ENCODE measurements at regions not wholly inside any gene's neighbourhood (a gene's known extent, or its start where the extent isn't known, plus 50 kb on each side); places are given as distances from the start of the nearest gene placed in this dataset.

- no peak overlapping the region for H3K4me3 ChIP-seq
- no peaks in the 10 kb centered on the region for H3K4me1 ChIP-seq
- no peaks in the 10 kb centered on the region for H3K27me3 ChIP-seq
- no peak for DNase-seq
- H3K9me3 ChIP-seq, result no peaks in the 10 kb centered on the region
- no peak for ATAC-seq
- H3K27ac ChIP-seq, result no peak overlapping the region
- intact Hi-C loops (cut with DNase I), result no loop called here
- 44 to 56% methylated on average over 3 of the region's 3 CpGs for WGBS, 2 donors
- TF ChIP-seq CTCF (IDR thresholded peaks at IDR 0.05) (no peak), POLR2A (IDR thresholded peaks at IDR 0.05) (no peak)
- H3K36me3 ChIP-seq (replicated peaks in 1 of 2; ENCODE audit: insufficient read depth in 1 of 2, low read depth in 2 of 2), result no peaks in the 10 kb centered on the region
These were observed 168.0 kb downstream of the TAF11L14 start for GRCh38 chr5:17802256-17802655.

- no peak for DNase-seq
- H3K4me3 ChIP-seq, result no peak overlapping the region
- no peak for ATAC-seq
- no peaks in the 10 kb centered on the region for H3K36me3 ChIP-seq (replicated peaks in 1 of 2; ENCODE audit: insufficient read depth in 1 of 2, low read depth in 2 of 2)
- no peaks in the 10 kb centered on the region for H3K9me3 ChIP-seq
- no peak overlapping the region for H3K27ac ChIP-seq
- intact Hi-C loops (cut with DNase I), result no loop called here
- no peaks in the 10 kb centered on the region for H3K4me1 ChIP-seq
- H3K27me3 ChIP-seq, result no peaks in the 10 kb centered on the region
- TF ChIP-seq POLR2A (IDR thresholded peaks at IDR 0.05), result no peak
- no peak for TF ChIP-seq CTCF (IDR thresholded peaks at IDR 0.05)
These were observed 169.7 kb downstream of the TAF11L14 start for GRCh38 chr5:17803971-17804370.

- ATAC-seq (no peak), DNase-seq (no peak)
- TF ChIP-seq CTCF (IDR thresholded peaks at IDR 0.05) (no peak), POLR2A (IDR thresholded peaks at IDR 0.05) (no peak)
- H3K4me1 ChIP-seq, result no peaks in the 10 kb centered on the region
- no peaks in the 10 kb centered on the region for H3K36me3 ChIP-seq (replicated peaks in 1 of 2; ENCODE audit: insufficient read depth in 1 of 2, low read depth in 2 of 2)
- 65 to 78% methylated on average over 2 of the region's 2 CpGs for WGBS, 2 donors
- no peaks in the 10 kb centered on the region for H3K27me3 ChIP-seq
- no peak overlapping the region for H3K4me3 ChIP-seq
- no peaks in the 10 kb centered on the region for H3K9me3 ChIP-seq
- intact Hi-C loops (cut with DNase I), result no loop called here
- H3K27ac ChIP-seq, result no peak overlapping the region
These were observed 171.1 kb downstream of the TAF11L14 start for GRCh38 chr5:17805227-17805825.

DNA sequence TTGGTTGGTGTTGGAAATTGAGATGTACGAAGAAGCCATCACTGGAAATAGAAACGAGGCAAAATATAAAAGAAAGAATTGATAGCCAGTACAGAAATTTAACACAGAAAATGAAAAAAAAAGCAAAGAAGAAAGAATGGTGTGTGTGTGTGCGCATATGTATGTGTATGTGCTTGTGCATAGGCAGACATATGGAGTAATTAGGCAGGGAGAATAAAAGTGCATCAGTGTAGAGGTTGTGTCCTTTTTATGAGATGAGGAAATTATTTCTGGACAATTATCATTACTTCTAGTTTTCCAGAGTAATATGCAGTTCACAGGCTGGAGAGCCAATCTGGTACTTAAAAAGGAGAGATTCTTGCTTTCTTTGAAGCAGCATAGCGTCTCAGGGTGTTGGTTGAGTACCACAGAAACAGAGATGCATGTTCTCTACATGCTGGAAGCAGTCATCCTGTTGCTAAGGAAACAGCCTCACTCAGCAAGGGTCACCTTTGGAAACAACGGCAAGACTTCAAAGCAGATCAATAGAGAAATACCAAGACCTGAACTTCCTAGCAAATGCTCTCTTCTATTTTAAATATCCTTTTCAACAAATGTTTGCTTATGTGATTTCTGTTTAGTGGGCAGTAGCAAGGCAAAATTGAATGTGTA is 172.7 kb downstream of the TAF11L14 start:
- no peak for ATAC-seq
- WGBS, 2 donors, result 42 to 43% methylated on average over 5 of the region's 5 CpGs
- DNase-seq, result no peak

More for the DNA sequence above, 172.7 kb downstream of the TAF11L14 start:
- no peaks in the 10 kb centered on the region for H3K9me3 ChIP-seq
- H3K4me3 ChIP-seq, result no peak overlapping the region
- intact Hi-C loops (cut with DNase I), result no loop called here
- H3K36me3 ChIP-seq (replicated peaks in 1 of 2; ENCODE audit: insufficient read depth in 1 of 2, low read depth in 2 of 2), result no peaks in the 10 kb centered on the region
- no peaks in the 10 kb centered on the region for H3K27me3 ChIP-seq
- no peak overlapping the region for H3K27ac ChIP-seq
- H3K4me1 ChIP-seq, result no peaks in the 10 kb centered on the region
- TF ChIP-seq POLR2A (IDR thresholded peaks at IDR 0.05), result no peak
- no peak for TF ChIP-seq CTCF (IDR thresholded peaks at IDR 0.05)

Measured in body of pancreas (tissue), 4 donors.